ENCODE measurements at regions not wholly inside any gene's neighbourhood (a gene's known extent, or its start where the extent isn't known, plus 50 kb on each side); places are given as distances from the start of the nearest gene placed in this dataset.

DNA sequence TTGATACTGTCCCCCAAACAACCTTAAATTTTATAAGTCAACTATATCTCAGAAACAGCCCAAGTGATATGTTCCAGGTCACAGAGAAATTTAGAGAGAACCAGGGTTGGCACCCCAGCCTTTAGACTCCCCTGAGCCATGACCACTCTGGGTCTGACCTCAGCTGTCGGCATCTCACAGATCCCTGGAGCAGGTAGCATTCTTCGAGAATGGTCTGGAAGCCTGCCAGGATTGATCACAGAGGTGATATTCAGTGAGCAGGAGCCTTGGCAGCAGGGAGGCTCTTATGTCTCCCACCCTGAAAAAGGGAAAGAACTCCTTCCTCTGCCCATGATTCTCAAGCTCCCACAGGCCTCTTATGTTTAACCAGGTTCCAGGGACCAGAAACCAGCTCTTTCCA is 58.2 kb downstream of the PLK2 start:
- Histone ChIP-seq H3K27me3 (replicated peaks in 1 of 4; ENCODE audit: control insufficient read depth in 3 of 4, extremely low read depth in 1 of 4, insufficient read depth in 3 of 4, low read length in 3 of 4) (no peaks in the 10 kb centered on the region), H2BK20ac (ENCODE audit: low read length) (no peak overlapping the region), H4K5ac (ENCODE audit: insufficient read length, low read depth, low read length) (no peak overlapping the region), H2BK5ac (ENCODE audit: low read depth, low read length) (no peak overlapping the region), H3K4me3 (ENCODE audit: extremely low read depth in 1 of 4, insufficient read depth in 2 of 4, low read depth in 3 of 4, low read length in 4 of 4) (no peak overlapping the region), H3K4ac (replicated peaks; ENCODE audit: insufficient read length, low read depth, low read length) (no peak overlapping the region), H3K4me1 (replicated peaks in 1 of 4; ENCODE audit: control insufficient read depth in 3 of 4, insufficient read depth in 4 of 4, low read length in 3 of 4) (peaks cover 0 to 8% (median 6%) of the 10 kb centered on the region in 4 experiments; a peak in 4 of 7 replicates), H3K79me1 (ENCODE audit: low read depth, low read length) (no peaks in the 10 kb centered on the region), H2AFZ (ENCODE audit: low read length) (no peak overlapping the region; the same call in 1 of the 2 replicates), H4K8ac (ENCODE audit: extremely low read depth, insufficient read depth, low read length) (no peak overlapping the region), H2BK15ac (ENCODE audit: low read length) (no peak overlapping the region), H3K4me2 (ENCODE audit: insufficient read depth in 1 of 2, low read depth in 2 of 2, low read length in 2 of 2) (no peak overlapping the region), H3K23ac (ENCODE audit: insufficient read length) (no peak overlapping the region), H3K79me2 (ENCODE audit: control insufficient read depth in 1 of 2, insufficient read depth in 2 of 2, low read length in 2 of 2) (no peaks in the 10 kb centered on the region), H3K27ac (ENCODE audit: low read depth, low read length) (no peak overlapping the region), H3K36me3 (ENCODE audit: control insufficient read depth in 2 of 4, insufficient read depth in 4 of 4, low read length in 3 of 4) (no peaks in the 10 kb centered on the region), H4K91ac (replicated peaks; ENCODE audit: insufficient read length, low read length) (no peak overlapping the region), H2BK120ac (replicated peaks; ENCODE audit: low read depth, low read length) (no peak overlapping the region), H2BK12ac (ENCODE audit: low read depth, low read length) (no peak overlapping the region), H3K23me2 (ENCODE audit: low read depth, low read length) (no peaks in the 10 kb centered on the region), H3K9me3 (ENCODE audit: insufficient read depth in 2 of 2, low read depth in 1 of 2, low read length in 1 of 2) (no peaks in the 10 kb centered on the region), H2AK5ac (ENCODE audit: low read depth, low read length) (no peak overlapping the region), H3K56ac (replicated peaks; ENCODE audit: insufficient read length, low read depth, low read length) (no peak overlapping the region), H3K18ac (ENCODE audit: extremely low read depth, low read length) (no peak overlapping the region), H3K14ac (ENCODE audit: insufficient read length) (no peak overlapping the region), H3K9ac (replicated peaks in 1 of 4; ENCODE audit: extremely low read depth in 1 of 4, low read depth in 3 of 4, low read length in 3 of 4) (no peak overlapping the region), H4K20me1 (replicated peaks in 1 of 2; ENCODE audit: control insufficient read depth in 1 of 2, insufficient read depth in 2 of 2, low read length in 2 of 2) (no peaks in the 10 kb centered on the region)
- CTCF ChIA-PET (ENCODE audit: partially characterized antibody) = no interaction called here
- DNase-seq (ENCODE audit: low read depth in 1 of 2, low spot score in 2 of 2) (no peak), FAIRE-seq (no peak)
- 100% methylated on average over 2 of the region's 2 CpGs; no CpG with 5 or more reads in 1 of the 2 experiments for WGBS, 2 experiments (ENCODE audit: extremely low coverage in 1 of 2, insufficient coverage in 1 of 2, insufficient read length in 1 of 2, insufficient replicate concordance in 2 of 2, low coverage in 1 of 2, low lambda C conversion rate in 2 of 2, missing lambda C conversion rate in 1 of 2)
- POLR2A ChIA-PET (ENCODE audit: partially characterized antibody) = no interaction called here
- no peak for TF ChIP-seq NRF1 (IDR thresholded peaks at IDR 0.05; ENCODE audit: low read depth, low read length)
- TF ChIP-seq BCL11A (IDR thresholded peaks at IDR 0.05; ENCODE audit: low read depth in 2 of 2, low read length in 2 of 2) = no peak
- TF ChIP-seq HDAC2 (IDR thresholded peaks at IDR 0.05; ENCODE audit: borderline replicate concordance in 1 of 2, low read depth in 2 of 2, low read length in 2 of 2) = no peak
- TF ChIP-seq SIX5 (IDR thresholded peaks at IDR 0.05; ENCODE audit: low read depth, low read length) = no peak
- no peak for TF ChIP-seq SUZ12 (IDR thresholded peaks at IDR 0.05; ENCODE audit: low read length)
- TF ChIP-seq FOSL1 (IDR thresholded peaks at IDR 0.05; ENCODE audit: insufficient read depth, low read depth, low read length) = no peak

All from H1 (cell line).